K562 (cell line): ENCODE measurements at regions not wholly inside any gene's neighbourhood (a gene's known extent, or its start where the extent isn't known, plus 50 kb on each side); places are given as distances from the start of the nearest gene placed in this dataset.

Source experiments
- ATAC-seq: fragments of 200-7000 bp; cut with Tn5 transposase; 3 replicates; pipeline ENCODE4 v1.9.1; 2020; ENCODE audit warnings: moderate library complexity
- BruUV-seq: library from RNA; stranded (reverse); fragments of 400-500 nt; replicated peaks from 2 replicates; lab custom pipeline; 2021; lab: Mats Ljungman, UMichigan
- CTCF ChIA-PET: fragments of 300-600 bp; formaldehyde crosslinking; extraction: SDS; loops from one replicate; lab custom pipeline; 2021; ENCODE audit warnings: low intra/inter-chr PET ratio; lab: Yijun Ruan, JAX
- POLR2A ChIA-PET: fragments of 300-600, 350-650 bp; sonication (Branson Sonifier 250); formaldehyde crosslinking; extraction: SDS; loops from one replicate; lab custom pipeline; 2021; ENCODE audit warnings: antibody characterized with exemption, inconsistent platforms; lab: Yijun Ruan, JAX
- DNase-seq, 4 experiments: peaks; one replicate each; pipeline versions ENCODE4 v3.0.0 to v3.0.0-alpha.2; 2011 to 2018; ENCODE audit warnings: low spot score in 3 of 4, mixed read lengths in 3 of 4; ENCODE audit errors: extremely low read depth in 1 of 4
- FAIRE-seq: peaks from 2 replicates; lab custom pipeline; 2011; peaks lifted over from hg19 to GRCh38; lab: Jason Lieb, UNC
- H2AFZ ChIP-seq: 2 replicates; pipeline ENCODE4 v1.6.0; 2011; ENCODE audit warnings: low read depth, low read length, control low read depth, inconsistent platforms
- H3K27ac ChIP-seq: fragments of 200-600 bp; 3 replicates; pipeline ENCODE4 v1.8.0; 2011; ENCODE audit warnings: low read depth, mild to moderate bottlenecking, control low read depth, inconsistent platforms, low read length, moderate library complexity, mixed read lengths; ENCODE audit errors: extremely low read depth
- H3K27me3 ChIP-seq, 2 experiments: fragments of 300-600 bp in 1 of 2; 2 replicates in 1 of 2; 3 replicates in 1 of 2; pipeline versions ENCODE4 v1.6.0 to v1.8.0; 2011; ENCODE audit warnings: inconsistent platforms in 2 of 2, low read length in 2 of 2, mild to moderate bottlenecking in 1 of 2, mixed read lengths in 1 of 2, moderate library complexity in 1 of 2; ENCODE audit not compliant: control insufficient read depth in 2 of 2, insufficient read depth in 2 of 2
- H3K36me3 ChIP-seq: fragments of 300-600 bp; 3 replicates; pipeline ENCODE4 v1.8.0; 2011; ENCODE audit warnings: mild to moderate bottlenecking, low read length, inconsistent platforms; ENCODE audit not compliant: control insufficient read depth, insufficient read depth
- H3K4me1 ChIP-seq, 2 experiments: fragments of 200-600 bp in 1 of 2; replicated peaks in 1 of 2; 2 replicates in 1 of 2; 3 replicates in 1 of 2; pipeline versions ENCODE4 v1.5.1 to v1.8.0; 2011; ENCODE audit warnings: inconsistent platforms in 2 of 2, low read length in 2 of 2, mild to moderate bottlenecking in 1 of 2, mixed read lengths in 1 of 2, moderate library complexity in 1 of 2; ENCODE audit not compliant: control insufficient read depth in 2 of 2, insufficient read depth in 2 of 2
- H3K4me2 ChIP-seq: 2 replicates; pipeline ENCODE4 v1.6.1; 2011; ENCODE audit warnings: low read length, control low read depth, inconsistent platforms, mixed read lengths; ENCODE audit not compliant: insufficient read depth
- H3K4me3 ChIP-seq: fragments of 200-600 bp; sonication (generic), shearing (Covaris generic); 2 replicates; pipeline ENCODE4 v1.5.1; 2016; ENCODE audit warnings: control low read depth, inconsistent platforms
- H3K79me2 ChIP-seq: fragments of 200-600 bp; 3 replicates; pipeline ENCODE4 v1.8.0; 2011; ENCODE audit warnings: low read length, inconsistent platforms; ENCODE audit not compliant: control insufficient read depth, insufficient read depth
- H3K9ac ChIP-seq, 2 experiments: 2 replicates each; pipeline versions ENCODE4 v1.6.0 to v1.6.1; 2011; ENCODE audit warnings: low read depth in 2 of 2, low read length in 2 of 2, control low read depth in 1 of 2, inconsistent platforms in 1 of 2, mild to moderate bottlenecking in 1 of 2, mixed read lengths in 1 of 2; ENCODE audit not compliant: insufficient read depth in 1 of 2
- H3K9me1 ChIP-seq: one replicate; pipeline ENCODE4 v1.6.0; 2011; ENCODE audit warnings: inconsistent platforms, mild to moderate bottlenecking, low read length, moderate library complexity; ENCODE audit not compliant: control insufficient read depth, insufficient read depth
- H3K9me3 ChIP-seq: replicated peaks from 2 replicates; pipeline ENCODE4 v1.5.1; 2011; ENCODE audit warnings: low read depth, low read length, inconsistent platforms; ENCODE audit not compliant: control insufficient read depth, insufficient read depth
- H4K20me1 ChIP-seq: replicated peaks from 2 replicates; pipeline ENCODE4 v1.6.1; 2011; ENCODE audit warnings: low read length, inconsistent platforms, mixed read lengths; ENCODE audit not compliant: control insufficient read depth, insufficient read depth
- DIDO1 ChIP-seq: fragments of 450-650 bp; IDR thresholded peaks from 2 replicates; pipeline ENCODE4 v1.6.1; 2016; ENCODE audit warnings: low read depth, missing biosample characterization, missing genetic modification characterization
- GMEB1 ChIP-seq: fragments of 250-450 bp; sonication (Bioruptor Pico); IDR thresholded peaks from 2 replicates; pipeline ENCODE4 v1.4.0; 2020; ENCODE audit warnings: mild to moderate bottlenecking
- NCOR1 ChIP-seq: fragments of 450-650 bp; IDR thresholded peaks from 2 replicates; pipeline ENCODE4 v1.6.1; 2016; ENCODE audit warnings: mild to moderate bottlenecking, moderate library complexity
- NFATC3 ChIP-seq: fragments of 450-650 bp; IDR thresholded peaks from 2 replicates; pipeline ENCODE4 v1.6.1; 2017; ENCODE audit warnings: mild to moderate bottlenecking
- WGBS: fragments of 100-300 bp; shearing (Covaris generic); methylation state at CpG from one replicate; pipeline ENCODE4 v1.1.6; 2016; ENCODE audit warnings: low coverage, mixed read lengths; ENCODE audit not compliant: insufficient coverage; ENCODE audit errors: missing lambda C conversion rate; 5-methylcytosine and 5-hydroxymethylcytosine counted together
- in situ Hi-C: fragments of 300-500 bp; cut with MboI; formaldehyde crosslinking; loops from 4 replicates; pipeline ENCODE4 v1.15.0; 2018; ENCODE audit warnings: inconsistent platforms, mixed read lengths
- intact Hi-C: fragments of 100-400 bp; cut with micrococcal nuclease; formaldehyde crosslinking; loops from 2 replicates; pipeline ENCODE4 v1.14.2; 2022
- TF ChIP-seq, protein P1 (sequence below): fragments of 450-650 bp; IDR thresholded peaks from 2 replicates; pipeline ENCODE4 v1.6.1; 2017; ENCODE audit warnings: antibody characterized with exemption, mild to moderate bottlenecking

- TF ChIP-seq, protein P1, sequence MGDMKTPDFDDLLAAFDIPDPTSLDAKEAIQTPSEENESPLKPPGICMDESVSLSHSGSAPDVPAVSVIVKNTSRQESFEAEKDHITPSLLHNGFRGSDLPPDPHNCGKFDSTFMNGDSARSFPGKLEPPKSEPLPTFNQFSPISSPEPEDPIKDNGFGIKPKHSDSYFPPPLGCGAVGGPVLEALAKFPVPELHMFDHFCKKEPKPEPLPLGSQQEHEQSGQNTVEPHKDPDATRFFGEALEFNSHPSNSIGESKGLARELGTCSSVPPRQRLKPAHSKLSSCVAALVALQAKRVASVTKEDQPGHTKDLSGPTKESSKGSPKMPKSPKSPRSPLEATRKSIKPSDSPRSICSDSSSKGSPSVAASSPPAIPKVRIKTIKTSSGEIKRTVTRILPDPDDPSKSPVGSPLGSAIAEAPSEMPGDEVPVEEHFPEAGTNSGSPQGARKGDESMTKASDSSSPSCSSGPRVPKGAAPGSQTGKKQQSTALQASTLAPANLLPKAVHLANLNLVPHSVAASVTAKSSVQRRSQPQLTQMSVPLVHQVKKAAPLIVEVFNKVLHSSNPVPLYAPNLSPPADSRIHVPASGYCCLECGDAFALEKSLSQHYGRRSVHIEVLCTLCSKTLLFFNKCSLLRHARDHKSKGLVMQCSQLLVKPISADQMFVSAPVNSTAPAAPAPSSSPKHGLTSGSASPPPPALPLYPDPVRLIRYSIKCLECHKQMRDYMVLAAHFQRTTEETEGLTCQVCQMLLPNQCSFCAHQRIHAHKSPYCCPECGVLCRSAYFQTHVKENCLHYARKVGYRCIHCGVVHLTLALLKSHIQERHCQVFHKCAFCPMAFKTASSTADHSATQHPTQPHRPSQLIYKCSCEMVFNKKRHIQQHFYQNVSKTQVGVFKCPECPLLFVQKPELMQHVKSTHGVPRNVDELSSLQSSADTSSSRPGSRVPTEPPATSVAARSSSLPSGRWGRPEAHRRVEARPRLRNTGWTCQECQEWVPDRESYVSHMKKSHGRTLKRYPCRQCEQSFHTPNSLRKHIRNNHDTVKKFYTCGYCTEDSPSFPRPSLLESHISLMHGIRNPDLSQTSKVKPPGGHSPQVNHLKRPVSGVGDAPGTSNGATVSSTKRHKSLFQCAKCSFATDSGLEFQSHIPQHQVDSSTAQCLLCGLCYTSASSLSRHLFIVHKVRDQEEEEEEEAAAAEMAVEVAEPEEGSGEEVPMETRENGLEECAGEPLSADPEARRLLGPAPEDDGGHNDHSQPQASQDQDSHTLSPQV, result no peak
- TF ChIP-seq NFATC3 (no peak), DIDO1 (tag) (no peak), NCOR1 (no peak)
These were observed 189.0 kb upstream of the GOLIM4 start (continued) for GRCh38 chr3:168284728-168285127.

DNA sequence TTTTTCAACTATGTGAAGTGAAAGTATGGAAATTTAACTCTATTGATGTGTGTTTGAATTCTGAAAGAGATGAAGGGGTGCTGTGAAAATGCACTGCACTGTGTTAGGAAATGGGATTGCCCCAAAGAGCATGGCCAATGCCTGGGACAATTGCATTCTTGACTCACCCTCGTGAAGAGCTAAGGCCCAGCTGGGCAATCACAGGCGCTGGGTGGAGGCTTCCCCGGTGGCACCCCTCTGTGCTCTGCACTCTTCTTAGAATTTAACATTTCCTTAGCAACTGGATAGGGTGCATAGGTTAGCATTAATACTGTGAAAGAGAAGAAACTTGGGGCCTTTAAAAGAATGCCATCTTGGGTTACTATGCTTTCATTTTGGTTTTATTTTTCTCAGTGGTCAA lies 179.9 kb upstream of the GOLIM4 start:
- WGBS, result 0% methylated on average over 3 of the region's 3 CpGs
- Histone ChIP-seq H3K9me3 (no peaks in the 10 kb centered on the region), H3K36me3 (no peaks in the 10 kb centered on the region), H3K79me2 (no peaks in the 10 kb centered on the region), H3K9ac (no peak overlapping the region), H3K4me1 (no peaks in the 10 kb centered on the region), H3K9me1 (no peaks in the 10 kb centered on the region), H3K27ac (no peak overlapping the region), H3K27me3 (no peaks in the 10 kb centered on the region), H3K4me3 (no peak overlapping the region), H2AFZ (no peak overlapping the region), H3K4me2 (no peak overlapping the region), H4K20me1 (no peaks in the 10 kb centered on the region)
- intact Hi-C loops (no loop called here), in situ Hi-C loops (no loop called here)
- POLR2A ChIA-PET, result interaction anchor here (1.2 kb wide), 1 partner anchor 13 kb away, joined by 3 read pairs; no protein-coding TSS in a partner anchor
- DNase-seq (no peak), ATAC-seq (no peak), FAIRE-seq (no peak)
- TF ChIP-seq GMEB1 (CRISPR knock-in tag), result no peak
- CTCF ChIA-PET, result no interaction called here
- no TSS peak for BruUV-seq
